K562 (cell line): ENCODE measurements at regions not wholly inside any gene's neighbourhood (a gene's known extent, or its start where the extent isn't known, plus 50 kb on each side); places are given as distances from the start of the nearest gene placed in this dataset.

Experiments used
- ATAC-seq: fragments of 200-7000 bp; cut with Tn5 transposase; 3 replicates; pipeline ENCODE4 v1.9.1; 2020; ENCODE audit warnings: moderate library complexity
- BruUV-seq: library from RNA; stranded (reverse); fragments of 400-500 nt; replicated peaks from 2 replicates; lab custom pipeline; 2021; lab: Mats Ljungman, UMichigan
- CTCF ChIA-PET: fragments of 300-600 bp; formaldehyde crosslinking; extraction: SDS; loops from one replicate; lab custom pipeline; 2021; ENCODE audit warnings: low intra/inter-chr PET ratio; lab: Yijun Ruan, JAX
- POLR2A ChIA-PET: fragments of 300-600, 350-650 bp; sonication (Branson Sonifier 250); formaldehyde crosslinking; extraction: SDS; loops from one replicate; lab custom pipeline; 2021; ENCODE audit warnings: antibody characterized with exemption, inconsistent platforms; lab: Yijun Ruan, JAX
- DNase-seq, 4 experiments: peaks; one replicate each; pipeline versions ENCODE4 v3.0.0 to v3.0.0-alpha.2; 2011 to 2018; ENCODE audit warnings: low spot score in 3 of 4, mixed read lengths in 3 of 4; ENCODE audit errors: extremely low read depth in 1 of 4
- FAIRE-seq: peaks from 2 replicates; lab custom pipeline; 2011; peaks lifted over from hg19 to GRCh38; lab: Jason Lieb, UNC
- H2AFZ ChIP-seq: 2 replicates; pipeline ENCODE4 v1.6.0; 2011; ENCODE audit warnings: low read depth, low read length, control low read depth, inconsistent platforms
- H3K27ac ChIP-seq: fragments of 200-600 bp; 3 replicates; pipeline ENCODE4 v1.8.0; 2011; ENCODE audit warnings: low read depth, mild to moderate bottlenecking, control low read depth, inconsistent platforms, low read length, moderate library complexity, mixed read lengths; ENCODE audit errors: extremely low read depth
- H3K27me3 ChIP-seq, 2 experiments: fragments of 300-600 bp in 1 of 2; 2 replicates in 1 of 2; 3 replicates in 1 of 2; pipeline versions ENCODE4 v1.6.0 to v1.8.0; 2011; ENCODE audit warnings: inconsistent platforms in 2 of 2, low read length in 2 of 2, mild to moderate bottlenecking in 1 of 2, mixed read lengths in 1 of 2, moderate library complexity in 1 of 2; ENCODE audit not compliant: control insufficient read depth in 2 of 2, insufficient read depth in 2 of 2
- H3K36me3 ChIP-seq: fragments of 300-600 bp; 3 replicates; pipeline ENCODE4 v1.8.0; 2011; ENCODE audit warnings: mild to moderate bottlenecking, low read length, inconsistent platforms; ENCODE audit not compliant: control insufficient read depth, insufficient read depth
- H3K4me1 ChIP-seq, 2 experiments: fragments of 200-600 bp in 1 of 2; replicated peaks in 1 of 2; 2 replicates in 1 of 2; 3 replicates in 1 of 2; pipeline versions ENCODE4 v1.5.1 to v1.8.0; 2011; ENCODE audit warnings: inconsistent platforms in 2 of 2, low read length in 2 of 2, mild to moderate bottlenecking in 1 of 2, mixed read lengths in 1 of 2, moderate library complexity in 1 of 2; ENCODE audit not compliant: control insufficient read depth in 2 of 2, insufficient read depth in 2 of 2
- H3K4me2 ChIP-seq: 2 replicates; pipeline ENCODE4 v1.6.1; 2011; ENCODE audit warnings: low read length, control low read depth, inconsistent platforms, mixed read lengths; ENCODE audit not compliant: insufficient read depth
- H3K4me3 ChIP-seq: fragments of 200-600 bp; sonication (generic), shearing (Covaris generic); 2 replicates; pipeline ENCODE4 v1.5.1; 2016; ENCODE audit warnings: control low read depth, inconsistent platforms
- H3K79me2 ChIP-seq: fragments of 200-600 bp; 3 replicates; pipeline ENCODE4 v1.8.0; 2011; ENCODE audit warnings: low read length, inconsistent platforms; ENCODE audit not compliant: control insufficient read depth, insufficient read depth
- H3K9ac ChIP-seq, 2 experiments: 2 replicates each; pipeline versions ENCODE4 v1.6.0 to v1.6.1; 2011; ENCODE audit warnings: low read depth in 2 of 2, low read length in 2 of 2, control low read depth in 1 of 2, inconsistent platforms in 1 of 2, mild to moderate bottlenecking in 1 of 2, mixed read lengths in 1 of 2; ENCODE audit not compliant: insufficient read depth in 1 of 2
- H3K9me1 ChIP-seq: one replicate; pipeline ENCODE4 v1.6.0; 2011; ENCODE audit warnings: inconsistent platforms, mild to moderate bottlenecking, low read length, moderate library complexity; ENCODE audit not compliant: control insufficient read depth, insufficient read depth
- H3K9me3 ChIP-seq: replicated peaks from 2 replicates; pipeline ENCODE4 v1.5.1; 2011; ENCODE audit warnings: low read depth, low read length, inconsistent platforms; ENCODE audit not compliant: control insufficient read depth, insufficient read depth
- H4K20me1 ChIP-seq: replicated peaks from 2 replicates; pipeline ENCODE4 v1.6.1; 2011; ENCODE audit warnings: low read length, inconsistent platforms, mixed read lengths; ENCODE audit not compliant: control insufficient read depth, insufficient read depth
- ARID3A ChIP-seq: IDR thresholded peaks from 2 replicates; pipeline ENCODE4 v1.6.1; 2012; ENCODE audit warnings: low read depth, low read length, improper control_type of control experiment, borderline replicate concordance
- CREB3 ChIP-seq: fragments of 450-650 bp; conservative IDR thresholded peaks from 2 replicates; pipeline ENCODE4 v1.6.1; 2016; ENCODE audit warnings: missing genetic modification characterization, low read depth, mild to moderate bottlenecking, missing compliant biosample characterization, moderate library complexity
- CSDE1 ChIP-seq, 2 experiments: fragments of 450-650 bp; IDR thresholded peaks; 2 replicates each; pipeline ENCODE4 v1.6.1; 2016; ENCODE audit warnings: mild to moderate bottlenecking in 1 of 2
- ETV5 ChIP-seq: sonication (generic); formaldehyde crosslinking; IDR thresholded peaks from 2 replicates; pipeline ENCODE4 v1.4.0; 2020; ENCODE audit warnings: low read depth, mild to moderate bottlenecking, missing genetic modification reagents
- HINFP ChIP-seq: fragments of 450-650 bp; conservative IDR thresholded peaks from 2 replicates; pipeline ENCODE4 v1.6.1; 2016; ENCODE audit warnings: missing genetic modification characterization, low read depth, mild to moderate bottlenecking, control low read depth, missing compliant biosample characterization
- HSF4 ChIP-seq: fragments of 250-450 bp; sonication (Bioruptor Pico); IDR thresholded peaks from 2 replicates; pipeline ENCODE4 v2.1.2; 2022; ENCODE audit warnings: mild to moderate bottlenecking, moderate library complexity, borderline replicate concordance
- NELFE ChIP-seq: IDR thresholded peaks from 2 replicates; pipeline ENCODE4 v1.6.1; 2011; ENCODE audit warnings: mild to moderate bottlenecking; ENCODE audit not compliant: insufficient read depth, insufficient read length
- RBFOX2 ChIP-seq: fragments of 200-400 bp; formaldehyde crosslinking; IDR thresholded peaks from 2 replicates; pipeline ENCODE4 v1.6.1; 2017; ENCODE audit warnings: low read depth, mild to moderate bottlenecking, low read length, moderate library complexity
- RBM14 ChIP-seq: fragments of 200-400 bp; formaldehyde crosslinking; IDR thresholded peaks from 2 replicates; pipeline ENCODE4 v1.6.1; 2018; ENCODE audit warnings: low read depth, mild to moderate bottlenecking, low read length, moderate library complexity, borderline replicate concordance; ENCODE audit not compliant: insufficient read depth
- SOX6 ChIP-seq: fragments of 450-650 bp; IDR thresholded peaks from 2 replicates; pipeline ENCODE4 v1.6.1; 2014; ENCODE audit warnings: mild to moderate bottlenecking
- STAT5A ChIP-seq: IDR thresholded peaks from 2 replicates; pipeline ENCODE4 v1.6.1; 2012; ENCODE audit warnings: low read length, inconsistent platforms, borderline replicate concordance
- STAT6 ChIP-seq: sonication (generic); formaldehyde crosslinking; IDR thresholded peaks from 2 replicates; pipeline ENCODE4 v1.8.1; 2023; ENCODE audit warnings: mild to moderate bottlenecking, missing genetic modification reagents
- TFE3 ChIP-seq: fragments of 450-650 bp; formaldehyde crosslinking; IDR thresholded peaks from 2 replicates; pipeline ENCODE4 v1.4.0; 2020; ENCODE audit warnings: mild to moderate bottlenecking, mixed read lengths
- ZNF165 ChIP-seq: fragments of 250-450 bp; sonication (Bioruptor Pico); IDR thresholded peaks from 2 replicates; pipeline ENCODE4 v1.4.0; 2020; ENCODE audit warnings: borderline replicate concordance
- WGBS: fragments of 100-300 bp; shearing (Covaris generic); methylation state at CpG from one replicate; pipeline ENCODE4 v1.1.6; 2016; ENCODE audit warnings: low coverage, mixed read lengths; ENCODE audit not compliant: insufficient coverage; ENCODE audit errors: missing lambda C conversion rate; 5-methylcytosine and 5-hydroxymethylcytosine counted together
- in situ Hi-C: fragments of 300-500 bp; cut with MboI; formaldehyde crosslinking; loops from 4 replicates; pipeline ENCODE4 v1.15.0; 2018; ENCODE audit warnings: inconsistent platforms, mixed read lengths
- intact Hi-C: fragments of 100-400 bp; cut with micrococcal nuclease; formaldehyde crosslinking; loops from 2 replicates; pipeline ENCODE4 v1.14.2; 2022

GRCh38 chr9:108708448-108708847, 147.3 kb downstream of the ACTL7B start:
- H3K9me1 ChIP-seq: no peaks in the 10 kb centered on the region
- no peak overlapping the region for H3K4me2 ChIP-seq
- H3K27me3 ChIP-seq: no peaks in the 10 kb centered on the region
- no peaks in the 10 kb centered on the region for H3K9me3 ChIP-seq
- H3K27ac ChIP-seq: no peak overlapping the region
- H3K36me3 ChIP-seq: no peaks in the 10 kb centered on the region
- POLR2A ChIA-PET: no interaction called here
- 0% methylated on average over 8 of the region's 9 CpGs for WGBS
- intact Hi-C loops: no loop called here
- no peak overlapping the region for H3K9ac ChIP-seq
- no peaks in the 10 kb centered on the region for H4K20me1 ChIP-seq
- no peak for DNase-seq
- no peak overlapping the region for H2AFZ ChIP-seq
- FAIRE-seq: no peak
- no peaks in the 10 kb centered on the region for H3K79me2 ChIP-seq
- no peak overlapping the region for H3K4me3 ChIP-seq
- in situ Hi-C loops: no loop called here
- CTCF ChIA-PET: no interaction called here
- no peak for ATAC-seq
- no peaks in the 10 kb centered on the region for H3K4me1 ChIP-seq
- BruUV-seq: no TSS peak
- TF ChIP-seq CSDE1 (IDR thresholded peaks at IDR 0.05) (no peak), NELFE (no peak), SOX6 (no peak), RBFOX2 (no peak), RBM14 (no peak), ETV5 (CRISPR knock-in tag) (no peak), HSF4 (no peak), ARID3A (no peak), CREB3 (tag) (no peak), STAT6 (CRISPR knock-in tag) (no peak), ZNF165 (CRISPR knock-in tag) (no peak), HINFP (no peak), TFE3 (CRISPR knock-in tag) (no peak), STAT5A (no peak)
